CD4-positive, alpha-beta T cell treated with Interleukin-17A for 4 hours (primary cell): ENCODE measurements at regions not wholly inside any gene's neighbourhood (a gene's known extent, or its start where the extent isn't known, plus 50 kb on each side); places are given as distances from the start of the nearest gene placed in this dataset.

Experiments used
- DNase-seq: peaks from one replicate; pipeline ENCODE4 v3.0.0-alpha.2; 2020; ENCODE audit warnings: mixed read lengths

GRCh38 chrX:22325096-22325495, 52.4 kb downstream of the CBLL2 start:
- no peak for DNase-seq

DNA sequence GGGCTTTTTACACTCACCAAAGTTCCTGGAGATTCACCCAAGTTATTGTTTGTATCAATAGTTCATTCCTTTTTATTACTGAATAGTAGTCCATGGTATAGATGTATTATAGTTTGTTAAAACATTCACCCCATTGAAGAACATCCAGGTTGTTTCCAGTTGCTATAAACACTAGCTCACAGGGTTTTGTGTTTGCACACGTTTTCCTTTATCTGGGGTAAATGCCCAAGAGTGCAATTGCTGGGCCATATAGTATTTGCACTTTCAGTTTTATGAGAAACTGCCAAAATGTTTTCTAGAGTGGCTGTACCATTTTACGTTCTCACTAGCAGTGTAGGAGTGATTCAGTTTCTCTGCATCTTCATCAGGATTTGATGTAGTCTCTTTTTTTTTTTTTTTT, 57.1 kb downstream of the CBLL2 start:
- DNase-seq: no peak

GRCh38 chrX:22338740-22339139, 66.0 kb downstream of the CBLL2 start:
- no peak for DNase-seq

DNA sequence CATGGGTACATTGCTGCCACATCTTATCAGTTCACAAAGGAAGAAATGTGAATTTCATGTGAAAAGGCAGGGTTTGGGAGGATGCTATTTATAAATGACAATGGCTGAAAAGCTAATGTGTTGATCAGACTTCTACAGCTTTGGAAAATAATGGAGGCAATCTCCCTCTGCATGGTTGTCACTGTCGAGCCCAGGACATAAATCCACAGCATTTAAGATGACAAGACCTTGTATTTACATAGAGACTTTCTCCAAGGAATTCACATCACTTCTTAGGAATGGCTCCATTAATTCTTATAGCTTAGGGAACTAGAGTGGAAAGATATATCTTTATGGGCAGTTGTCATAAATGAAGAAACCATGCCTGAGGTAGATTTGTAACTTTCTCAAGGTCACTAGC, 66.7 kb downstream of the CBLL2 start:
- no peak for DNase-seq

- DNase-seq: no peak
Observed at GRCh38 chrX:22340022-22340616, 67.4 kb downstream of the CBLL2 start.

GRCh38 chrX:22343192-22343591, 70.5 kb downstream of the CBLL2 start:
- no peak for DNase-seq

DNA sequence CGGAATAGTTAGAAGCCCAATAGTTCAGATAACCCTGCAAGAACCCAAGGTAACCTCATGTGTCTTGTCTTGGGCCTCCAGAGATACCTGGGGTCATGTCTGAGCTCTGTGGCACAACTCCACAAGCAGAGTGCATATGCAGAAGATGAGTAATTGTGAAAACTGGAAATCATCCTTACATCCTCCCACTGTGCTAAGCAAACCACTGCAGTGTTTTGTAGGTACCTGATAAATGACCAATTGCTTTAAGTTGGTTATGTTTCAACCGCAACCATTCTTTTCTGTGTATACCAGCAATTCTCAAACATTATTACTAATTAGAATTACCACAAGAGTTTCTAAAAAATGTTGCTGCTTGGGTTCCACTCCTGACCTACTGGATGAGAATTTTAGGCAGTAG, 73.2 kb downstream of the CBLL2 start:
- DNase-seq: no peak

- no peak for DNase-seq
Observed at GRCh38 chrX:22347491-22347890, 74.8 kb downstream of the CBLL2 start.

- no peak for DNase-seq
Observed at GRCh38 chrX:22349116-22349515, 76.4 kb downstream of the CBLL2 start.

DNA sequence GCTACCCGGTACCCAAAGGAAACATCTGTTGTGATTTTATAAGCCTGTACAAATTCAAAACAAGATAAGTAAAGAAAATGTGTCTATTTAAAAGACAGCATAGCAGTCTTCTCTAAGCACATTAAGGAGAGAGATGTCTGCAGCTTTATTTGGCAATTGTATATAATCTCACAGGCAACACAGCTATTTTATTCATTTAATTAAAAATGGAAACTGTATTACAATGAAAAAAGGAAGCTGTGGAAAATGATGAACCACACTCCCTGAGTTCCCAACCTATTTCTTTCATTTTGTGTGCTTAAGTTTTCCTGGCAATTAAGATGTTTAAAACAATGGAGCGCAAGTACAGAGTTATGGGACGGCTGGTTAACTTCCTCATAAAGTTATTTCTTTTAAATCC, 78.4 kb downstream of the CBLL2 start:
- DNase-seq: no peak

DNA sequence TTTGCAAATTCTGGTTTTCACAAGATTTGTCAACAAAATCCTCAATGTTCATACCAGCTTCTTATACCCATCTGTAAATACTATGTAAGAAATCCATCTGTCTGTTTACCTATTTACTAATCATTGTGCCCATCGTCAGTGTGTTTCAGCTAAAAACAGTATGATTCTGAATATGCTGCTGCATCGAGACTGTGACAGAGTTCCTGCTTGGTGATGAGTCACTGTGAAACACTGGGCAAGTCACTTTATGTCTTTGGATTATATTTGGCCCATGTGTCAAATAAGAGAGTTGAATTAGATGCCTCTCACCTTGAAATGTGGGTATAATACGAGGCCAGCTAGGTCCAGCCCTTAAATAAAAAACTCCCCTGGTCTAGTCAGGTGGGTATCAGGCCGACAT, 79.3 kb downstream of the CBLL2 start:
- no peak for DNase-seq

GRCh38 chrX:22357621-22358020, 84.9 kb downstream of the CBLL2 start:
- no peak for DNase-seq

- DNase-seq: no peak
Observed at GRCh38 chrX:22360129-22360528, 87.4 kb downstream of the CBLL2 start.

GRCh38 chrX:22365460-22365859, 92.7 kb downstream of the CBLL2 start:
- DNase-seq: no peak

GRCh38 chrX:22366166-22366702, 93.5 kb downstream of the CBLL2 start:
- DNase-seq: no peak

- DNase-seq: no peak
Observed at GRCh38 chrX:22366906-22367305, 94.2 kb downstream of the CBLL2 start.

- no peak for DNase-seq
Observed at GRCh38 chrX:22373094-22373493, 100.4 kb downstream of the CBLL2 start.

DNA sequence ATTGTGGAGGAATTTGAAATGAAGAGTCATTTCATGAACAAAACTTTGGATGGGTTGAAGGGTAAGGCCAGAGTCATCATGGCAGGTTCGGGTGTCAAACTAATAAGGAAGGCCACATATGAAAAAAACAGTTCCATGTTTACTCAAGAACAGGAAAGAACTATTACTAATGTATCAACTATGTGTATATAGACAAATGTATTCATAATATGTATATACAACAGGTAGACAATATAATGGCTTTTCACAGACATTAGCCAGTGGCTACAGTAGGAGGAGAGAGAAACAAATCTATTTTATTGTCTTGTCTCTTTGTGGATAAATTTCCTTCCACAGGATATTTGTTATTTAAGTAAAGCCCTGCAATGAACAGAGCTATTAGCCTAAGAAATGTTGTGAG, 101.1 kb downstream of the CBLL2 start:
- no peak for DNase-seq

DNA sequence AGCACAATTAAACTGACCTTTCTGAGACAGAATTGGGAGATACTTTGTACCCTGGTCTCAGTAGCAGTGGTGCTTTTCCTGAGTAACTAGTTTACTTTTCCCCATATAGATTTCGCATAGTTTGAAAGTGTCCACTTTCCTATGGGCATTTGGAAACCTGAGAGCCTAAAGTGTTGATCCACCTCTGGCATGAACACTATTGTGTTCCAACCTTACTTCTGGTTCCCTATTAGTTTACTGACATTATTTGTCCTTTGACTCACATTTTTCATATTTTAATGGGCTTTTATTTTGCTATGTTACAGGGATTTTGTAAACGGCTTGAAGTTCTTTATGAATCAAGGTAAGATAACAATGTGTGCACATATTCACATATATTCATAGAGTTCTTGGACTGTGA, 103.7 kb downstream of the CBLL2 start:
- DNase-seq: no peak

DNA sequence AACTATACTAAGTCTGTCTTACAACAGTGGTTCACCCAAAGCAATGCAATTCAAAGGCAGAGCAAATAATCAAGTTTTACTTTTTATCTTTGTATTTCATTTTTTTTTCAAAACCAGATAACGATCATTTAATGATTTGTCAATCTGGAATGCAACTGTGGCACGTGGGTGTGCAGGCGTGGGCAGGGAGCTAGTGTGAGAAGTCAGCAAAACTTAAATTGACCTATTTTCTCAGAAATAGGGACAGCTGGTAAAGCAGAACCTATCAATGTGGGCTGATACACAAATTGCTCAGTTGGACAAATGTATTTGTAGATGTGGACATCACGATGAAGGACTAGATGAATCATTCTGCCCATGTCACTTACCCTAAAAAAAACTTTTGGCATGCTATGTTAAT, 105.6 kb downstream of the CBLL2 start:
- DNase-seq: no peak

- no peak for DNase-seq
Observed at GRCh38 chrX:22383988-22384387, 111.3 kb downstream of the CBLL2 start.

GRCh38 chrX:22389556-22390179, 117.0 kb downstream of the CBLL2 start:
- DNase-seq: no peak

- DNase-seq: no peak
Observed at GRCh38 chrX:22392133-22392948, 119.6 kb downstream of the CBLL2 start.

DNA sequence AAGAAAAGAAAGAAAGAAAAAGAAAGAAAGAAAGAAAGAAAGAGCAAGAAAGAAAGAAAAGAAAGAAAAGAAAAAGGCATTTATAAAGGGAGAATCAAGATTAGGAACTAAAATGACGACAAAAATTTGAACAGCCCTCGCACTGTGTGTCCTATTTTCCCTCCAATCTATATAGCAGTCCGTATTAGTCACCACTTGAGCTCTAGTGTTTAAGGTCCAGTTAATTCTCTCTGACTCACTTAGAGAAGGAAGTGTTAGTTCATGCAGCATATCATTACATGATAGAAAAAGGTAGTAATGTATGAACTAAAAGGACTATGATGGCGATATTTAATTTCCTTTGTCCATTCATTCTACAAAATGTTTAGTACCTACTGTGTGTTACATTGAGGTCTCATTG, 122.7 kb downstream of the CBLL2 start:
- DNase-seq: no peak
